ENCODE measurements at regions not wholly inside any gene's neighbourhood (a gene's known extent, or its start where the extent isn't known, plus 50 kb on each side); places are given as distances from the start of the nearest gene placed in this dataset.

GRCh38 chr3:31371484-31372177 lies 161.1 kb upstream of the STT3B start:
- Histone ChIP-seq H3K9ac (ENCODE audit: low read length) (no peak overlapping the region), H3K4me1 (ENCODE audit: insufficient read depth, low read length, severe bottlenecking) (no peaks in the 10 kb centered on the region), H3F3A (ENCODE audit: insufficient read depth, low read length) (no peaks in the 10 kb centered on the region), H3K79me2 (ENCODE audit: insufficient read depth, low read length) (no peaks in the 10 kb centered on the region), H3K36me3 (ENCODE audit: insufficient read depth, low read length) (no peaks in the 10 kb centered on the region), H3K27me3 (ENCODE audit: insufficient read depth, low read length) (no peaks in the 10 kb centered on the region), H2AFZ (ENCODE audit: low read length) (no peak overlapping the region), H4K20me1 (ENCODE audit: insufficient read depth, low read length) (no peaks in the 10 kb centered on the region), H3K4me2 (ENCODE audit: low read length) (no peak overlapping the region), H3K9me3 (ENCODE audit: low read length) (no peaks in the 10 kb centered on the region), H3K27ac (ENCODE audit: low read depth, low read length, poor library complexity, severe bottlenecking) (no peak overlapping the region), H3K9me2 (ENCODE audit: low read depth, low read length) (no peaks in the 10 kb centered on the region), H3K4me3 (ENCODE audit: low read depth, low read length, poor library complexity, severe bottlenecking) (no peak overlapping the region)
- TF ChIP-seq EZH2 (IDR thresholded peaks at IDR 0.05; ENCODE audit: borderline replicate concordance, low read length), result no peak
- no peak for TF ChIP-seq CTCF (IDR thresholded peaks at IDR 0.05; ENCODE audit: low read length)

- no peak overlapping the region for H3K4me2 ChIP-seq (ENCODE audit: low read length)
- no peaks in the 10 kb centered on the region for H3K9me2 ChIP-seq (ENCODE audit: low read depth, low read length)
- H4K20me1 ChIP-seq (ENCODE audit: insufficient read depth, low read length), result no peaks in the 10 kb centered on the region
- H3K36me3 ChIP-seq (ENCODE audit: insufficient read depth, low read length), result no peaks in the 10 kb centered on the region
- H3F3A ChIP-seq (ENCODE audit: insufficient read depth, low read length), result no peaks in the 10 kb centered on the region
- H3K9ac ChIP-seq (ENCODE audit: low read length), result no peak overlapping the region
- H3K27ac ChIP-seq (ENCODE audit: low read depth, low read length, poor library complexity, severe bottlenecking), result no peak overlapping the region
- no peaks in the 10 kb centered on the region for H3K79me2 ChIP-seq (ENCODE audit: insufficient read depth, low read length)
- H3K4me3 ChIP-seq (ENCODE audit: low read depth, low read length, poor library complexity, severe bottlenecking), result no peak overlapping the region
- H3K4me1 ChIP-seq (ENCODE audit: insufficient read depth, low read length, severe bottlenecking), result no peaks in the 10 kb centered on the region
- H2AFZ ChIP-seq (ENCODE audit: low read length), result no peak overlapping the region
- no peaks in the 10 kb centered on the region for H3K27me3 ChIP-seq (ENCODE audit: insufficient read depth, low read length)
- TF ChIP-seq EZH2 (IDR thresholded peaks at IDR 0.05; ENCODE audit: borderline replicate concordance, low read length) (no peak), CTCF (IDR thresholded peaks at IDR 0.05; ENCODE audit: low read length) (no peak)
- H3K9me3 ChIP-seq (ENCODE audit: low read length), result no peaks in the 10 kb centered on the region
Observed at GRCh38 chr3:31373681-31374080, 159.0 kb upstream of the STT3B start.

- no peak overlapping the region for H3K27ac ChIP-seq (ENCODE audit: low read depth, low read length, poor library complexity, severe bottlenecking)
- H2AFZ ChIP-seq (ENCODE audit: low read length), result no peak overlapping the region
- no peak overlapping the region for H3K9ac ChIP-seq (ENCODE audit: low read length)
- H4K20me1 ChIP-seq (ENCODE audit: insufficient read depth, low read length), result no peaks in the 10 kb centered on the region
- no peaks in the 10 kb centered on the region for H3K9me2 ChIP-seq (ENCODE audit: low read depth, low read length)
- H3K79me2 ChIP-seq (ENCODE audit: insufficient read depth, low read length), result no peaks in the 10 kb centered on the region
- TF ChIP-seq CTCF (IDR thresholded peaks at IDR 0.05; ENCODE audit: low read length), result no peak
- no peak for TF ChIP-seq EZH2 (IDR thresholded peaks at IDR 0.05; ENCODE audit: borderline replicate concordance, low read length)
- no peak overlapping the region for H3K4me2 ChIP-seq (ENCODE audit: low read length)
- H3K4me3 ChIP-seq (ENCODE audit: low read depth, low read length, poor library complexity, severe bottlenecking), result no peak overlapping the region
- H3K9me3 ChIP-seq (ENCODE audit: low read length), result no peaks in the 10 kb centered on the region
- H3F3A ChIP-seq (ENCODE audit: insufficient read depth, low read length), result no peaks in the 10 kb centered on the region
- no peaks in the 10 kb centered on the region for H3K27me3 ChIP-seq (ENCODE audit: insufficient read depth, low read length)
- H3K36me3 ChIP-seq (ENCODE audit: insufficient read depth, low read length), result no peaks in the 10 kb centered on the region
- H3K4me1 ChIP-seq (ENCODE audit: insufficient read depth, low read length, severe bottlenecking), result no peaks in the 10 kb centered on the region
Observed at GRCh38 chr3:31377045-31377642, 155.6 kb upstream of the STT3B start.
